NCI-H2081 treated with DMSO at 0.1 percent for 48 hours (cell line): ENCODE measurements at regions not wholly inside any gene's neighbourhood (a gene's known extent, or its start where the extent isn't known, plus 50 kb on each side); places are given as distances from the start of the nearest gene placed in this dataset.
"Not testable (repeated sequence)": the region's sequence is repeated elsewhere in the genome, so short reads cannot be mapped to it uniquely, and the experiment has no call there.

Source experiments
- DNase-seq: peaks from one replicate; lab custom pipeline; 2025; lab: John Stamatoyannopoulos, UW

GRCh38 chr2:239726631-239727181 is 298.4 kb downstream of the NDUFA10 start:
- DNase-seq = no peak

- no peak for DNase-seq
Observed at GRCh38 chr2:239726091-239726591, 299.0 kb downstream of the NDUFA10 start.

GRCh38 chr2:239725551-239725890 is 299.6 kb downstream of the NDUFA10 start:
- no peak for DNase-seq

GRCh38 chr2:239724851-239725550 is 300.1 kb downstream of the NDUFA10 start:
- no peak for DNase-seq

- no peak for DNase-seq
Observed at GRCh38 chr2:239724194-239724849, 300.8 kb downstream of the NDUFA10 start.

GRCh38 chr2:239723486-239724193 is 301.5 kb downstream of the NDUFA10 start:
- no peak for DNase-seq

GRCh38 chr2:239722760-239723470 is 302.2 kb downstream of the NDUFA10 start:
- no peak for DNase-seq

- no peak for DNase-seq
Observed at GRCh38 chr2:239721991-239722759, 303.0 kb downstream of the NDUFA10 start.

GRCh38 chr2:239721531-239721930 is 303.6 kb downstream of the NDUFA10 start:
- DNase-seq = no peak

GRCh38 chr2:239720361-239721360 is 304.5 kb downstream of the NDUFA10 start:
- no peak for DNase-seq

GRCh38 chr2:239719791-239720360 is 305.3 kb downstream of the NDUFA10 start:
- no peak for DNase-seq

GRCh38 chr2:239718991-239719390 is 306.2 kb downstream of the NDUFA10 start:
- not testable (repeated sequence) for DNase-seq

- DNase-seq = no peak
Observed at GRCh38 chr2:239717706-239718105, 307.4 kb downstream of the NDUFA10 start.

- DNase-seq = no peak
Observed at GRCh38 chr2:239717319-239717675, 307.8 kb downstream of the NDUFA10 start.

GRCh38 chr2:239716536-239717318 is 308.4 kb downstream of the NDUFA10 start:
- no peak for DNase-seq

GRCh38 chr2:239716009-239716408 is 309.1 kb downstream of the NDUFA10 start:
- DNase-seq = no peak

- no peak for DNase-seq
Observed at GRCh38 chr2:239715606-239716005, 309.5 kb downstream of the NDUFA10 start.

GRCh38 chr2:239715202-239715601 is 309.9 kb downstream of the NDUFA10 start:
- no peak for DNase-seq

- DNase-seq = no peak
Observed at GRCh38 chr2:239714116-239714515, 311.0 kb downstream of the NDUFA10 start.
